ENCODE measurements at regions not wholly inside any gene's neighbourhood (a gene's known extent, or its start where the extent isn't known, plus 50 kb on each side); places are given as distances from the start of the nearest gene placed in this dataset.

GRCh38 chr6:14983599-14984518, 262.0 kb upstream of the JARID2 start:
- Histone ChIP-seq H3K4me3 (peak overlapping the region in 3 of 4 donors; percentile 0 to 13 (median 4)), H3K27ac (no peak overlapping the region), H3K27me3 (no peaks in the 10 kb centered on the region), H3K36me3 (no peaks in the 10 kb centered on the region), H3K4me1 (peaks cover 7 to 16% of the 10 kb centered on the region in 2 donors), H3K9me3 (no peaks in the 10 kb centered on the region)
- in situ Hi-C loops (cut with MboI; ENCODE audit: low sequenced_read_pairs in 4 of 4) (no loop called here), intact Hi-C loops (cut with DNase I; ENCODE audit: low total_unique reads) (no loop called here)
- no peak for DNase-seq
- TF ChIP-seq POLR2A (IDR thresholded peaks at IDR 0.05) (no peak), CTCF (IDR thresholded peaks at IDR 0.05 in 4 of 5, conservative IDR thresholded peaks at IDR 0.05 in 1 of 5) (no peak)
- no peak for ATAC-seq

- peak overlapping the region in 1 of 4 donors; percentile 2 for H3K27ac ChIP-seq
- ATAC-seq (peak; percentile 52 to 84), DNase-seq (peak in 1 of 2 donors; percentile 50)
- TF ChIP-seq CTCF (IDR thresholded peaks at IDR 0.05 in 4 of 5, conservative IDR thresholded peaks at IDR 0.05 in 1 of 5) (no peak), POLR2A (IDR thresholded peaks at IDR 0.05) (no peak)
- H3K36me3 ChIP-seq: no peaks in the 10 kb centered on the region
- H3K4me1 ChIP-seq: peaks cover 7 to 16% of the 10 kb centered on the region in 2 donors
- intact Hi-C loops (cut with DNase I; ENCODE audit: low total_unique reads) (no loop called here), in situ Hi-C loops (cut with MboI; ENCODE audit: low sequenced_read_pairs in 4 of 4) (no loop called here)
- H3K9me3 ChIP-seq: no peaks in the 10 kb centered on the region
- no peaks in the 10 kb centered on the region for H3K27me3 ChIP-seq
- peak overlapping the region in 3 of 4 donors; percentile 0 to 13 (median 4) for H3K4me3 ChIP-seq
Measured at GRCh38 chr6:14984519-14984853, 261.4 kb upstream of the JARID2 start.

DNA sequence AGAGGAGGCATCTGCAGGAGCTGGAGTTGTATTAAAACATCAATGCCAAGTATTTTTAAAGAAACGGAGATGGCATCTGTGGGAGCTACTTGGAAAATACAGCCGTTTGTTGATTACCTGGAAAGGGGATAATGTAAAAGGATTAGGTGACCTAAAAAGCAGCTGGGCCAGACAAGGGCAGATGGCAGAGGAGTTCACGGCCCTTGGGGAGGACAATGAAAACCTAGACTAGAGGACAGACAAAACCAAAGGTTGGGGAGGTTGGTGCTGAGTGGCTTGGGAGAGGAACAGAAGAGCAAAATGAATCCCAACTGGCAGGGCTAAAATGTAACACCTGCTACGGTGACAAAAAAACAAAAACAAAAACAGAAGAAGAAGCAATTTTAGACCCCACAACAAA, 260.5 kb upstream of the JARID2 start:
- intact Hi-C loops (cut with DNase I; ENCODE audit: low total_unique reads): no loop called here
- peaks cover 7 to 16% of the 10 kb centered on the region in 2 donors for H3K4me1 ChIP-seq
- H3K36me3 ChIP-seq: no peaks in the 10 kb centered on the region
- no peak for ATAC-seq
- H3K4me3 ChIP-seq: no peak overlapping the region
- DNase-seq: no peak
- TF ChIP-seq CTCF (IDR thresholded peaks at IDR 0.05 in 4 of 5, conservative IDR thresholded peaks at IDR 0.05 in 1 of 5) (no peak), POLR2A (IDR thresholded peaks at IDR 0.05) (no peak)
- no peaks in the 10 kb centered on the region for H3K27me3 ChIP-seq
- in situ Hi-C loops (cut with MboI; ENCODE audit: low sequenced_read_pairs in 4 of 4): no loop called here
- no peaks in the 10 kb centered on the region for H3K9me3 ChIP-seq
- H3K27ac ChIP-seq: no peak overlapping the region

- peaks cover 7 to 16% of the 10 kb centered on the region in 2 donors for H3K4me1 ChIP-seq
Measured at GRCh38 chr6:14986370-14986769, 259.5 kb upstream of the JARID2 start.

More at GRCh38 chr6:14986370-14986769, 259.5 kb upstream of the JARID2 start:
- Histone ChIP-seq H3K36me3 (no peaks in the 10 kb centered on the region), H3K27me3 (no peaks in the 10 kb centered on the region), H3K9me3 (no peaks in the 10 kb centered on the region), H3K27ac (no peak overlapping the region), H3K4me3 (no peak overlapping the region)
- TF ChIP-seq CTCF (IDR thresholded peaks at IDR 0.05 in 4 of 5, conservative IDR thresholded peaks at IDR 0.05 in 1 of 5): no peak
- no peak for TF ChIP-seq POLR2A (IDR thresholded peaks at IDR 0.05)
- in situ Hi-C loops (cut with MboI; ENCODE audit: low sequenced_read_pairs in 4 of 4) (no loop called here), intact Hi-C loops (cut with DNase I; ENCODE audit: low total_unique reads) (no loop called here)
- ATAC-seq (no peak), DNase-seq (no peak)
